HG03575 (cell line): ENCODE measurements at regions not wholly inside any gene's neighbourhood (a gene's known extent, or its start where the extent isn't known, plus 50 kb on each side); places are given as distances from the start of the nearest gene placed in this dataset.
"Not testable (repeated sequence)": the region's sequence is repeated elsewhere in the genome, so short reads cannot be mapped to it uniquely, and the experiment has no call there.

Experiments
- ATAC-seq: cut with Tn5 transposase; IDR thresholded peaks from one replicate; pipeline ENCODE4 v1.9.1; 2021; ENCODE audit not compliant: unreplicated experiment, insufficient number of reproducible peaks, low FRiP score; ENCODE audit errors: extremely low read depth

- ATAC-seq = no peak
Measured at GRCh38 chr9:96158909-96159575, 142.9 kb downstream of the HSD17B3 start.

GRCh38 chr9:96158147-96158546, 143.8 kb downstream of the HSD17B3 start:
- no peak for ATAC-seq

GRCh38 chr9:96157675-96158074, 144.3 kb downstream of the HSD17B3 start:
- ATAC-seq = no peak

- no peak for ATAC-seq
Measured at GRCh38 chr9:96156171-96156974, 145.6 kb downstream of the HSD17B3 start.

- no peak for ATAC-seq
Measured at GRCh38 chr9:96154081-96154480, 147.9 kb downstream of the HSD17B3 start.

- ATAC-seq = no peak
Measured at GRCh38 chr9:96152550-96152949, 149.4 kb downstream of the HSD17B3 start.

- peak; percentile 46 for ATAC-seq
Measured at GRCh38 chr9:96150324-96151227, 151.4 kb downstream of the HSD17B3 start.

GRCh38 chr9:96149533-96150280, 152.3 kb downstream of the HSD17B3 start:
- ATAC-seq = peak; percentile 7

- ATAC-seq = no peak
Measured at GRCh38 chr9:96148634-96149532, 153.1 kb downstream of the HSD17B3 start.

- ATAC-seq = not testable (repeated sequence)
Measured at GRCh38 chr9:96147029-96147428, 154.9 kb downstream of the HSD17B3 start.

GRCh38 chr9:96141666-96142065, 160.3 kb downstream of the HSD17B3 start:
- ATAC-seq = no peak

- ATAC-seq = no peak
Measured at GRCh38 chr9:96141128-96141474, 160.9 kb downstream of the HSD17B3 start.

GRCh38 chr9:96140296-96141127, 161.5 kb downstream of the HSD17B3 start:
- ATAC-seq = no peak

- ATAC-seq = no peak
Measured at GRCh38 chr9:96139592-96140295, 162.2 kb downstream of the HSD17B3 start.

- no peak for ATAC-seq
Measured at GRCh38 chr9:96138616-96139015, 163.4 kb downstream of the HSD17B3 start.

- ATAC-seq = peak; percentile 5
Measured at GRCh38 chr9:96137671-96138429, 164.1 kb downstream of the HSD17B3 start.
